Liver (tissue), 3 donors: ENCODE measurements at regions not wholly inside any gene's neighbourhood (a gene's known extent, or its start where the extent isn't known, plus 50 kb on each side); places are given as distances from the start of the nearest gene placed in this dataset.

Experiments
- JUND ChIP-seq, 2 donors: IDR thresholded peaks; 2 replicates each; pipeline ENCODE4 v1.6.1; 2016; ENCODE audit warnings: antibody characterized with exemption in 2 of 2
- RAD21 ChIP-seq, 2 donors: IDR thresholded peaks; 2 replicates each; pipeline ENCODE4 v1.6.1; 2016; ENCODE audit warnings: antibody characterized with exemption in 2 of 2, mild to moderate bottlenecking in 2 of 2
- RXRA ChIP-seq, 2 donors: IDR thresholded peaks; 2 replicates each; pipeline ENCODE4 v1.6.1; 2017 to 2018; ENCODE audit warnings: antibody characterized with exemption in 2 of 2, mild to moderate bottlenecking in 1 of 2
- TF ChIP-seq, protein P1 (sequence below): fragments of 150-350 bp; IDR thresholded peaks from 2 replicates; pipeline ENCODE4 v1.5.1; 2017; ENCODE audit warnings: improper control_type of control experiment, low read depth, low read length; ENCODE audit not compliant: missing input control
- TF ChIP-seq, protein P2 (sequence below): IDR thresholded peaks from 2 replicates; pipeline ENCODE4 v1.6.1; 2016; ENCODE audit warnings: antibody characterized with exemption
- donor health status: healthy.
- donor health status: healthy.

GRCh38 chr6:11662323-11662722 lies 116.3 kb downstream of the ADTRP start:
- no peak for TF ChIP-seq JUND (IDR thresholded peaks at IDR 0.05)
- TF ChIP-seq, protein P1, sequence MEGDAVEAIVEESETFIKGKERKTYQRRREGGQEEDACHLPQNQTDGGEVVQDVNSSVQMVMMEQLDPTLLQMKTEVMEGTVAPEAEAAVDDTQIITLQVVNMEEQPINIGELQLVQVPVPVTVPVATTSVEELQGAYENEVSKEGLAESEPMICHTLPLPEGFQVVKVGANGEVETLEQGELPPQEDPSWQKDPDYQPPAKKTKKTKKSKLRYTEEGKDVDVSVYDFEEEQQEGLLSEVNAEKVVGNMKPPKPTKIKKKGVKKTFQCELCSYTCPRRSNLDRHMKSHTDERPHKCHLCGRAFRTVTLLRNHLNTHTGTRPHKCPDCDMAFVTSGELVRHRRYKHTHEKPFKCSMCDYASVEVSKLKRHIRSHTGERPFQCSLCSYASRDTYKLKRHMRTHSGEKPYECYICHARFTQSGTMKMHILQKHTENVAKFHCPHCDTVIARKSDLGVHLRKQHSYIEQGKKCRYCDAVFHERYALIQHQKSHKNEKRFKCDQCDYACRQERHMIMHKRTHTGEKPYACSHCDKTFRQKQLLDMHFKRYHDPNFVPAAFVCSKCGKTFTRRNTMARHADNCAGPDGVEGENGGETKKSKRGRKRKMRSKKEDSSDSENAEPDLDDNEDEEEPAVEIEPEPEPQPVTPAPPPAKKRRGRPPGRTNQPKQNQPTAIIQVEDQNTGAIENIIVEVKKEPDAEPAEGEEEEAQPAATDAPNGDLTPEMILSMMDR = no peak
- TF ChIP-seq RXRA (IDR thresholded peaks at IDR 0.05) = no peak
- no peak for TF ChIP-seq RAD21 (IDR thresholded peaks at IDR 0.05)
- TF ChIP-seq, protein P2, sequence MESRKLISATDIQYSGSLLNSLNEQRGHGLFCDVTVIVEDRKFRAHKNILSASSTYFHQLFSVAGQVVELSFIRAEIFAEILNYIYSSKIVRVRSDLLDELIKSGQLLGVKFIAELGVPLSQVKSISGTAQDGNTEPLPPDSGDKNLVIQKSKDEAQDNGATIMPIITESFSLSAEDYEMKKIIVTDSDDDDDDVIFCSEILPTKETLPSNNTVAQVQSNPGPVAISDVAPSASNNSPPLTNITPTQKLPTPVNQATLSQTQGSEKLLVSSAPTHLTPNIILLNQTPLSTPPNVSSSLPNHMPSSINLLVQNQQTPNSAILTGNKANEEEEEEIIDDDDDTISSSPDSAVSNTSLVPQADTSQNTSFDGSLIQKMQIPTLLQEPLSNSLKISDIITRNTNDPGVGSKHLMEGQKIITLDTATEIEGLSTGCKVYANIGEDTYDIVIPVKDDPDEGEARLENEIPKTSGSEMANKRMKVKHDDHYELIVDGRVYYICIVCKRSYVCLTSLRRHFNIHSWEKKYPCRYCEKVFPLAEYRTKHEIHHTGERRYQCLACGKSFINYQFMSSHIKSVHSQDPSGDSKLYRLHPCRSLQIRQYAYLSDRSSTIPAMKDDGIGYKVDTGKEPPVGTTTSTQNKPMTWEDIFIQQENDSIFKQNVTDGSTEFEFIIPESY = no peak
